DMS 273 treated with DMSO at 0.1 percent for 48 hours (cell line): ENCODE measurements at regions not wholly inside any gene's neighbourhood (a gene's known extent, or its start where the extent isn't known, plus 50 kb on each side); places are given as distances from the start of the nearest gene placed in this dataset.
"Not testable (repeated sequence)": the region's sequence is repeated elsewhere in the genome, so short reads cannot be mapped to it uniquely, and the experiment has no call there.

ENCODE experiments used
- DNase-seq: peaks from one replicate; lab custom pipeline; 2025; lab: John Stamatoyannopoulos, UW

DNA sequence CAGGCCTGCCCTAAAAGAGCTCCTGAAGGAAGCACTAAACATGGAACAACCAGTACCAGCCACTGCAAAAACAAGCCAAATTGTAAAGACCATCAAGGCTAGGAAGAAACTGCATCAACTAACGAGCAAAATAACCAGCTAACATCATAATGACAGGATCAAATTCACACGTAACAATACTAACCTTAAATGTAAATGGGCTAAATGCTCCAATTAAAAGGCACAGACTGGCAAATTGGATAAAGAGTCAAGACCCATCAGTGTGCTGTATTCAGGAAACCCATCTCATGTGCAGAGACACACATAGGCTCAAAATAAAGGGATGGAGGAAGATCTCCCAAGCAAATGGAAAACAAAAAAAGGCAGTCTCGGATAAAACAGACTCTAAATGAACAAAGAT lies 117.7 kb upstream of the ETV3 start:
- not testable (repeated sequence) for DNase-seq

DNA sequence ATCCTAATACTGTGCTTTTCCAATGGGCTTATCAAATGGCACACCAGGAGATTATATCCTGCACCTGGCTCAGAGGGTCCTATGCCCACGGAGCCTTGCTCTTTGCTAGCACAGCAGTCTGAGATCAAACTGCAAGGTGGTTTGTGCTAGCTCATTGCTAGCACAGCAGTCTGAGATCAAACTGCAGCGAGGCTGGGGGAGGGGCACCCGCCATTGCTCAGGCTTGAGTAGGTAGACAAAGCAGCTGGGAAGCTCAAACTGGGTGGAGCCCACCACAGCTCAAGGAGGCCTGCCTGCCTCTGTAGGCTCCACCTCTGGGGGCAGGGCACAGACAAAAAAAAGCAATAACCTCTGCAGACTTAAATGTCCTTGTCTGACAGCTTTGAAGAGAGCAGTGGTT lies 116.0 kb upstream of the ETV3 start:
- DNase-seq, result not testable (repeated sequence)

DNA sequence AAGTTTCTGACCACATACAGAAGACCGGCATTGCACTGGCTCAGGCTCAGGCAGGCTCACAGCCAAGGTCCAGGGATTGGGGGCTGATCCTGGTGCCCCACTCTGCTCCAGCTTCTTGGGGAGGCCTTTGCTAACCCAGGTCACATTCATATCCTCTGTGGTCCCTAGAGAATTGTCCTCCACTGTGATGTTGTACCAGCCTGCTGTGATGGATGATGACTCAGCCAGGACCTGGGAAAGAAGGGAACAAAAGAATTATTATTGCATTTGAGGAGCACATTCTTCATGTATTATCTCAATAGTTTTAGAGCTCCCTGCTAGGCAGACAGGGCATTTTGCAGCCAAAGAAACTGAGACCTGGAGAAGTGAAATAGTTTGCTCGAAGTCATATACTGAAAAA lies 114.3 kb upstream of the ETV3 start:
- DNase-seq, result no peak

DNA sequence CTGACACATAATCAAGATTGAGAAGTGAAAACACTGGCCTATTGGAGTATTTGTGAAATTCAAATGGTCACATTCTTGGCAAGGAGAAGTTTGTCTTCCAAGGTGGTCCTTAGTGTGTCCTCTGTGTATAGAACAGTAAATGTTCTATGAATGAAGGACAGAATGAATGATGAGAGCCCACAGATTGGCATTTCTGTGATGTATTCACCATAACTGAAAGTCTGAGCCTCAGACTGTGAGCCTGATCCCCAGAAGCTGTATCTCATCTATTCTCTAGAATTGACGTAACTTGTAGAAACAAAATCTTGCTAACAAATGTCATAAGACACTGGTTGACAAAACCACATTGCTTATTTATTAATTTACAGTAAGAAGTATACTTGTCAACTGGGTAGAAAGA lies 111.5 kb upstream of the ETV3 start:
- no peak for DNase-seq

DNA sequence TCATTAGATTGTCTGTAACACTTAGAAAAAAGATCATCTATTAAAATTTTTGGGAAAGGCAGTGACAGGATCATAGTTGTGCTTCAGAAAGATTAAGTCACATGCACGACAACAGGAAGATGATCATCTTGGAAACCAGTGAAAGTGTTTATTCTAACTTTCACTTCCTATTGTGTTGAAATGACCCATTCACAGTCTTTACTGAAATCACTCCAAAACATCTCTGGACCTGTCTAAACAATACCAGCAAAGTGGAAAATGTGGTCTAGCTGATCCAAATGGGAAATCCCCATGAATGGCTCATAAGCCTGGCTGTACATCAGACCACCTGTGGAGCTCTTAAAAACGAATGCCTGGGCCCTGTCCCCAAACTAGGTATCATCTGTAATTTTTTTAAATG lies 111.1 kb upstream of the ETV3 start:
- DNase-seq, result no peak

DNA sequence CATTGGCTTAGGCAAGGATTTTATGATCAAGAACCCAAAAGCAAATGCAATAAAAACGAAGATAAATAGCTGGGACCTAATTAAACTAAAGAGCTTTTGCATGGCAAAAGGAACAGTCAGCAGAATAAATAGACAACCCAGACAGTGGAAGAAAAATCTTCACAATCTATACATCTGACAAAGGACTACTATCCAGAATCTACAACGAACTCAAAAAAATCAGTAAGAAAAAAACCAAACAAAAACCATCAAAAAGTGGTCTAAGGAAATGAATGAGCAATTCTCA lies 109.5 kb upstream of the ETV3 start:
- not testable (repeated sequence) for DNase-seq

DNA sequence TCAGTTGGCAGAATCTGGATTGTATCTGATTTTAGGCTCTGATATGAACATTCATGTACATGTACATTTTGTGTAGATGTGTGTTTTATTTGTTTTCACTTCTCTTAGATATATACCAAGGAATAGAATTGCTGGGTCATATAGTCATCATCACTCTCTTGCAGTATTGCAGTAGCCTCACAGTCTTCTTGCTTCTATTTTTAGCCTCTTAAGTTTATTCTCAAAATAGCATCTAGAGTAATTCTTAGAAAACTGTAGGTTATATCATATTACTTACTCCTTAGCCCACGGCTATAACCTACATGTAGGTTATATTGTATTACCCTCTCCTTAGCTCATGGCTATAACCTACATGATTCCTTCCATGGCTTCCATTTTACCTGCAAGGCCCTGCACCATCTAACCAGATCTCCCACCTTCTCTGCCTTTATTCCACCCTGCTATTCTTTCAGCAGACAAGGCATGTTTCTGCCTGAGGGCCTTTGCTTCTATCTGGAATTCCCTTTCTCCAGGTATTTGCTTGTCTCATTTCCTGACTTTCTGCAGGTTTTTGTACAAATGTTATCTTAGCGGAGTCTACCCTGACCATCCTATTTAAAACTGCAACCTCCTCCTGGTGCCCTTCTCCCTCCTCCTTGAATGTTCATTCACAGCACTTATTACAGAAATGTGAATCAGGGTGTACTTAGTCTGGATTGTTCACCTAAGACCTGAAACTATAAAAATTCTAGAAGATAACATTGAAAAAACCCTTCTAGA lies 109.0 kb upstream of the ETV3 start:
- DNase-seq, result no peak

DNA sequence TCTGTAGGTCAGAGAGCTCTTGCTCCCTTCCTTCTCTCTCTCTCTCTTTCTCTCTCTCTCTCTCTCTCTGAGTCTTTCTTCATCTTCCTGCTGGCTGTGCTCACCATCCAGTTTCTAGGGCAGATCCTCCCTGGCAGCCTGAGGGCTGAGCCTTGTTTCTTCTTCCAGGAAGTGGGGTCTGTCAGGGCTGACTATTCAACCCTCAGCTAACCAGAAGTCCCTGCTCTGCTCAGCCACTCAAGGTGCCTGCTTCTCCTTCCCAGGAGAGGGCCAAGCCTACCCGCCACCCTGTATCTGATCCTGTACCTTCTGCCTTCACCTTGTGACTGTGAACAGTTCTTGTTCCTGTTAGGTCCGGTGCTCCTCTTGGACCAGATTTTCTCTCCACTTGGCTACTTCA lies 107.6 kb upstream of the ETV3 start:
- DNase-seq, result no peak

DNA sequence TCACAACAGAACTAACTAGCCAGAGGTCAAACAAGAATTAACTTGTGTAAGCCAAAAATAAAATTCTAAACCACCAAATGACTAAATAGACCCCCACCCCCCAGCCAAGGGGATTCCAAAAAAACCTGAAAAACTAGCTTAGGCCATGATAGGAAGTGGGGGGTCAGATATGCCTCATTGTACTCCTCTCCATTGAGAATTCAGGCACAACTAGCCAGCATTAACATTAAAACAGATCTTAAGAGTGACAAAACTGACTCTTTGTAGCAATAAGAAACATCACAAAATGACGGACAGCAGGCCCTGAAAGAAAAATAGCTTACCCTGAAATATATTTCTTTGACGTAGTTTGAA lies 103.0 kb upstream of the ETV3 start:
- no peak for DNase-seq

DNA sequence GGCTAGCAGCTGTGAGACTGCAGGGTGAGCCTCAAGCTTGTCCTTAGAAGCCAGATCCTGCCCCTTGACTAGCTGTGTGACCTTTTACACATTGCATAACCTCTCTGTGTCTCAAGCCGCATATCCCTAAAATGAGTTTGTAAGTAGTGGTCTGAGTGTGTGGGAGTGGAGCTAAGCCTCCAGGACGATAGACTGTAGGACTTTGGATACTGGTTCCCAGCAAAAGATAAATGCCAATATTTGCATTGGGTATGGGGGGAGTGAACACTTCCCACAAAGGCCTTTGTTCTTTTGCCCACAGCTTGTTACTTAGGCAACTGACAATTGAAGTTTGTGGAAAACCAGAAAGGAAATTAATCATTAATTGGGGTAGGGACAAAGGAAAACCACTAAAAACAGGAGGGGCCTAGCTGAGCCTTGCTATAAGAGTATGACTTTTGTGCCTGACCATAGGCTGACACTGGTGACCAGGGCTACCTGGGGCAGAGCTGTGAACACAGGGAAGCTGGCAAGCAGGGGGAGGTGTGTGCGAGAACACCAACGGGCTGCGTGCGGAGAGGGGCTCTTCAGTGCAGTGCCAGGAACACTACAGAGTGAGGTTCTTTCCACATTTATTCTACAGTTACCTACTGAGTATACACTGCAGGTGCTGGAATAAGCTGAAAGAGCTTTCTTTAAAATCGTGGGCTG lies 102.4 kb upstream of the ETV3 start:
- DNase-seq, result no peak

DNA sequence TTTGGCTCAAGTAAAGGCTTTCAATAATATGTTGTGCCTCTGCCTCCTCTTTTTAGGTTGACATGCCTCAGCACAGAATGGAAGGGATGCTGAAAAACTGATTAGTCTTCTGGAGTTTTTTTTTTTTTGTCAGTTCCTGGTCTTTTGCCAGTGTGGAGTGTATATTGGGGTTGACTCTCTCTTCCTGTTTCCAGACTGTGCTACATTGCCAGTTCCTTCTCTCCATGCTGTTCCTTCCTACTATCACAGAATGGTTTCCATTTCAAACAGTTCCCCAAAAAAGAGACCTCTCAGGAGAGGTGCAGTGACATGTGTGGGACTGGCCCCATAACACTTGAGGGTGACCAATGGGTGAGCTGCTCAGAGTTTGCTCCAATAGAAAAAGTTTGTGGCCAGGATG lies 101.7 kb upstream of the ETV3 start:
- no peak for DNase-seq

DNA sequence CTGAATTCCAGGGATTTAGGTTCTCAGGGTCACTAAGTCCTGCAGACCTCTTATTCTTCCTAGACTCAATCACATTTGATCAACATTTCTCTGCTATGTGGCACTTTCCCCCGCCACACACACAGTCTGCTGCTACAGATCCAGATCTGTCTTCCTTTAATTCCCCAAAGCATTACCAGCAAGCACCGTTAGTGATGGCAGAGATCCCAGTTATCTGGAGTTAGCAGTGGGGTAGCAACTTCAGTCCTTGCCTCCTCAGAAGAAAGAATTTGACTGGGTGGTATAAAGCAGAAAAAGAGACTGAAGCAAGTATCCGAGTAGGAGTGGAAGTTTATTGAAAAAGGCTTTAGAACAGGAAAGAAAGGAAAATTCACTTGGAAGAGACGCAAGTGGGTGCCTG lies 100.4 kb upstream of the ETV3 start:
- no peak for DNase-seq

DNA sequence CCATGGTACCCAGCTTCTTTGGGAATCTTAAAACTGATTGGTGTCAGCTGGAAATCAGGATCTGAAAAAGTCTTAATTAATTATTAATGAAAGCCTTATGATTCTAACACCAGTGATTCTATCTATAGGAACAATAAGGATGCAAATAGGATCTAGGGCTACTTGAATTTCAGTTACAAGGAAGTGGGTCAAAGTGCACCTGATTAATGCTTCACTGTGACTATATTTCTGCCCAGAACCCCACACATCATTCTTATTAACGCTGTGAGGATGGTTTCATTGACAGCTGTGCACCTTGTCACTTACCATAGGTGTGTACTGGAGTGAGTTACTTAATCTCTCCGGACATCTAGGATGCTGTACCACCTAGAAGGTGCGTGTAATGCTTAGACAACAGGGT lies 99.8 kb upstream of the ETV3 start:
- no peak for DNase-seq

DNA sequence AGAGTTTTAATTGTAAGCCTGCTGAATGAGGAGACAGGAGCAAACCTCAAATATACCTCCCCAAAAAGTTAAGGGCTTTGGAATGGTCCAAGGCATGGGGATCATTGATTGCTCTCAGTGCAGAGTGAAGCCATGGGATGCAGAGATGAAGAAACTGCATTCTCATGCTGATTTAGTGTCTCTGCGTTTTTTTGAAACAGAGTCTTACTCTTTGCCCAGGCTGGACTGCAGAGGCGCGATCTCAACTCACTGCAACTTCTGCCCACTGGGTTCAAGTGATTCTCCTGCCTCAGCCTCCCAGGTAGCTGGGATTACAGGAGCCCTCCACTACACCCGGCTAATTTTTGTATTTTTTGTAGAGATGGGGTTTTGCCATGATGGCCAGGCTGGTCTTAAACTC lies 99.3 kb upstream of the ETV3 start:
- no peak for DNase-seq

DNA sequence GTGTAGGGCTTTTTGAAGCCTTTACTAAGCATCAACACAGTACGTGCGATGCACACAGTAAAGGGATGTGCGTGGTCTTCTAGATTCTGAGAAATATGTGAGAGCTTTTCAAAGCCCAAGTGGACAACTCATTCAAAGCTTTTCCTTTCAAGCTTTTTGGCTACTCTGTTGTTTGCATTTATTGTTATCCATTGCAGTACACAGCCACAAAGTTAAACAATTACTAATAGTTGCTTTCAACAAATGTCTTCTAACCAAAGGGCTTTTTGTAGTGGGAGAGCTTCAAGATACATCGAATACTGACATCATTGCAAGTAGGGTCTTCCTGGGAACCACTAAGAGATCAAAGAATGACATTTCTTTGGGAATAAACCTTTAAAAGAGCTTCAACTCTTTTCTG lies 97.9 kb upstream of the ETV3 start:
- no peak for DNase-seq

DNA sequence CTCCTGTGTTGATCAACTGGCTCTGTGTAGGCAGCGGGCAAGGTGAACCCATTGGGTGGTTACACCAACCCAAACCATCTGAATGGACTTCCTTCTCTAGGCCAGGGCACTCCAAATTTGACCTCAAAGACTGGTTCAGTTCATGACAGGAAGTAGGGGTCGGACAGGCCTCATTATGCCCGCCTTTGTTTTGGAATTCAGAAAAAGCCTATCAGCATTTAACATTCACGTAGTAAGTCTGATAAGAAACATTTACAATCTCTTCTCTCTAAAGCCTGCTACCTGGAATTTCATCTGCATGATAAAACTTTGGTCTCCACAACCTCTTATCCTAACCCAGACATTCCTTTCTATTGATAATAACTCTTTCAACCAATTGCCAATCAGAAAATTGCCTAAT lies 97.1 kb upstream of the ETV3 start:
- DNase-seq, result no peak

DNA sequence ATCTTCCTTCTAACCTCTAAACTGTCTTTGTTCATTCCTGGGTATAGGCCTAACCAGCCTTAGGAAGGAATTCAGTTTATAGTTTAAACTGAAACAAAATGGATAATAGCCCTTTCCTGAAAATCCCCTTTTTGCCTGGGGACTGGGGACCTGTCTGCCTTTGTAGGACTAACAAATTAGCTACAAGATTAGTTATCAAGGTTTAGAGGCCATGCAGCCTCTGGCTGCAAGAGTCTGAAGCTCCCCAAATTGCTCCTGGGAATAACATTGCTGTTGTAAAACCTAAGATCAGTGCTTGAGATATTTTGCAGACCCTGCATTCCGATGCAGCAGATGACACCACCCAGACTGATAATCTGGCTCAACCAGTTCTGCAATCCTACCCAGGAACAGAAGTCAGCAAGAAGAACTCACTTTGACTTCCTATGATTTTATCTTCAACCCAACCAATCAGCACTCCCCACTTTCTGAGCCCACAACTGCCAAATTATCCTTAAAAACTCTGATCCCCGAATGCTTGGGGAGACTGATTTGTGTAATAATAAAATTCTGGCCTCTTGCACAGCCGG lies 96.6 kb upstream of the ETV3 start:
- no peak for DNase-seq

DNA sequence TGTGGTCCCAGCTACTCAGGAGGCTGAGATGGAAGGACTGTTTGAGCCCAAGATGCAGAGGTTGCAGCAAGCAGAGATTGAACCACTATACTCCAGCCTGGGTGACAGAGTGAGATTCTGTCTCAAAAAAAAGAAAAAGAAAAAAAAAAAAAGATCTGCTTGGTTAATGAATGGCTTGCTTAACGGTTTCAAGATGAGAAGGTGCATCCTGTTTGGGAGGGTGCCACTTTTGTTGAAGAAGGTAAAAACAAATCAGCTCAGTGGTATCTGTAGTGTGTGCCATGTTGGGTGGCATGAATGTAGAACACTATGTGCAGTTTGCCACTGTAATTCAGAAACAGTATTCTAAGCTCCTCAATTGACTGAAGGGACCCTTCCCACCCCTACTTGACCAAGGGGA lies 94.9 kb upstream of the ETV3 start:
- DNase-seq, result no peak

DNA sequence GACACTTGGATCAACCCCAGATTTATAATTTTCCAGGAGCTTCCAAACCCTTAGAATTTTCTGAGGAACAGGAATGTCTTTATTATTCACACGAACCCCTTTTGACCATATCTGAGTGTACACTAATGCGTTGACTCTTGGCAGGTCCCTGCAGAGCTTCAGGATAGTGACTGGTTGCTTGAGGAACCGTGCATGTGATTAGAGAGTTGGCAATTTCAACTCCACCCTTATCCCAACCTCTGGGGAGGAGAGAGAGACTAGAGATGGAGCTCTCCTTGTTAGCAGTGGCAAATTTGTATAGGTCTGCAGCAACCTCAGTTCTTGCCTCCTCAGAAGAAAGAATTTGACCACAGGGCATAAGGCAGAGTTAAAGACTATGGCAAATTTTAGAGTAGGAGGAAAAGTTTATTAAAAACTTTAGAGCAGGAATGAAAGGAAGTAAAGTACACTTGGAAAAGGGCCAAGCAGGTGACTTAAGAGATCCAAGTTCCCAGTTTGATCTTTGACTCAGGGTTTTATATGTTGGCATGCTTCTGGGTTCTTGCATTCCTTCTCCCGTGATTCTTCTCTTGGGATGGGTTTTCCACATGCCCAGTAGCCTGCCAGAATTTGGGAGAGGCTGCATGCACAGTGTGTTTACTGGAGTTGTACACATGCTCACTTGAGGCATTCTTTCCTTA lies 93.8 kb upstream of the ETV3 start:
- DNase-seq, result no peak

DNA sequence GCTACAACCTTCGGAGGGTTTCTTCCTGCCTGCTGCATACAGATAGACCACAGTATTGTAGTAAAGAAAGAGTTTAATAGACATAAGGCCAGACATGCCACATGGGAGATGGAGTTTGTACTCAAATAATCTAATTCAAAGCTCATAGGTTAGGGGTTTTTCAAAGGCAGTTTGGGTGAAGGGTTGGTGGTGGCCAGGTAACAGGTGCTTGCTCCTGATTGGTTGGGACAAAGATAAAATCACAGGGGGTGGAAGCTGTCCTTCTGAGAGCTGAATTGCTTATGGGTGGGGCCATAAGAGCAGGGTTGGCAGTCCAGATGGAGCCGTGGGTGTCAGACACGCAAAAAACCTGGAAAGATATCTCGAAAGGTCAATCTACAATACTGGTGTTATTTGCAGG lies 92.3 kb upstream of the ETV3 start:
- DNase-seq, result no peak

DNA sequence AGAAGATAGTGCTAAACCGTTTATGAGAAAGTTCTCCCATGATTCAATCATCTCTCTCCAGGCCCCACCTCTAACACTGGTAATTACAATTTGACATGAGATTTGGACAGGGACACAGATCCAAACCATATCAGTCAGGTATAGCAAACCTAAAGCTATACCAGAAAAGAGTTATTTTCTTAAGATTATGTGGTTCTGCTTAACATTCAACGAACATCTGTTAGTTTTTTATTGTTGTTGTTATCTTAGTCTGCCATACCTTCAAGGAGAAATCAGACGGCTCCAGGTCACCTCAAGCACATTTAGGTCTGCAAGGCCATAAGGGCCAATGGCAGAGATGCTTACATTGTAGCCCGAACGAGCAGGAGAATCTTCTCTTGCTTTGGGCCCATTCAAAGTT lies 89.5 kb upstream of the ETV3 start:
- DNase-seq, result no peak

DNA sequence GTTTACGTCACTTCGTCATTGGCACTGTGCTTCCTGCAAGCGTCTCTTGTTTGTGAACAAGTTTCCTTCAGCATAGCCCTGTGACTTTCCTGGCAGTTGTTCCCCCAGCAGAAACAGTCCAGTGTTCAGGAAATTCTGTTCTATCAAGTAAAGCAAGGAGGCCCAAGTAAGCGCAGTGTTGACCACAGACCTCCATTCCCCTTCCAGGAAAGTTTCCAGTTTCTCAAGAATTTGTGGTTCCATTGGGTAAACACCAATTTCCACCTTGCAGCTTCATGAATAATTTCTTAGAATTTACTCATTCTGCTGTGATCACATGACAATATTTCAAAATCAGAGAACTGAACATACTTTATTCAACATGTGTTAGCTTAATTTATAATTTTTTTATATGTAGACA lies 88.5 kb upstream of the ETV3 start:
- no peak for DNase-seq

DNA sequence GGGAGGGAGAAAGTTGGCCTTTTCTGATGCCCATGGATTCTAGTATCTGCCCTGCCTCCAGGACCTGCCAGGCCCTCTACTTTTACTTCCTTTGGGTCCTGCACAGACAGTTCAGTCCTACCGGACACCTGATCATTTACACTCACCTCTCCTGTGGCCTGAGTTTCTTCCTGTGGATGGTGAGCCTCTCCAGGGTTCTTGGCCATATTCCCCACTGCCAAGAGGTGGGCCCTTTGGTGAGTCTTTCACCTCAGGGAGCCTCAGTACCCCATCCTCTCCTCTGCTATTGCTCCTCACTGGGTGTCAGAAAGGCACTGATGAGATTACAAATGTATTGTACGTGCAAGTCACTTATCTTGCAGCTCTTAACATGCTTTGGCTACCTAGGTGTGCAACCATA lies 81.4 kb upstream of the ETV3 start:
- no peak for DNase-seq
